NCI-H1048 (cell line): ENCODE measurements at regions not wholly inside any gene's neighbourhood (a gene's known extent, or its start where the extent isn't known, plus 50 kb on each side); places are given as distances from the start of the nearest gene placed in this dataset.

Experiments used
- DNase-seq: peaks from one replicate; lab custom pipeline; 2025; lab: John Stamatoyannopoulos, UW

GRCh38 chr1:58380345-58380744 lies 166.2 kb downstream of the OMA1 start:
- DNase-seq: no peak

- DNase-seq: no peak
Observed at GRCh38 chr1:58367217-58367616, 179.3 kb downstream of the OMA1 start.

GRCh38 chr1:58365328-58365727 lies 181.2 kb downstream of the OMA1 start:
- DNase-seq: no peak

GRCh38 chr1:58363585-58363984 lies 182.9 kb downstream of the OMA1 start:
- no peak for DNase-seq

GRCh38 chr1:58361134-58361533 lies 185.4 kb downstream of the OMA1 start:
- DNase-seq: no peak

- no peak for DNase-seq
Observed at GRCh38 chr1:58358346-58358745, 188.2 kb downstream of the OMA1 start.

GRCh38 chr1:58356402-58356801 lies 190.1 kb downstream of the OMA1 start:
- no peak for DNase-seq

GRCh38 chr1:58353168-58353567 lies 193.4 kb downstream of the OMA1 start:
- no peak for DNase-seq

GRCh38 chr1:58352476-58353092 lies 193.9 kb downstream of the OMA1 start:
- DNase-seq: no peak

- DNase-seq: no peak
Observed at GRCh38 chr1:58346036-58346355, 200.5 kb downstream of the OMA1 start.

GRCh38 chr1:58345215-58346035 lies 201.1 kb downstream of the OMA1 start:
- DNase-seq: no peak

GRCh38 chr1:58340185-58340584 lies 206.3 kb downstream of the OMA1 start:
- no peak for DNase-seq

GRCh38 chr1:58338081-58338480 lies 208.4 kb downstream of the OMA1 start:
- DNase-seq: no peak

- DNase-seq: no peak
Observed at GRCh38 chr1:58333511-58333910, 213.0 kb downstream of the OMA1 start.

- DNase-seq: no peak
Observed at GRCh38 chr1:58331156-58331555, 215.4 kb downstream of the OMA1 start.

- no peak for DNase-seq
Observed at GRCh38 chr1:58325866-58326265, 220.7 kb downstream of the OMA1 start.

- no peak for DNase-seq
Observed at GRCh38 chr1:58324558-58324957, 222.0 kb downstream of the OMA1 start.

GRCh38 chr1:58318157-58319005 lies 228.1 kb downstream of the OMA1 start:
- DNase-seq: no peak

GRCh38 chr1:58317694-58318093 lies 228.8 kb downstream of the OMA1 start:
- no peak for DNase-seq

GRCh38 chr1:58317086-58317485 lies 229.4 kb downstream of the OMA1 start:
- DNase-seq: no peak

- no peak for DNase-seq
Observed at GRCh38 chr1:58316141-58316540, 230.4 kb downstream of the OMA1 start.

GRCh38 chr1:58312971-58313563 lies 233.5 kb downstream of the OMA1 start:
- DNase-seq: no peak

- DNase-seq: no peak
Observed at GRCh38 chr1:58312461-58312860, 234.1 kb downstream of the OMA1 start.
